ENCODE measurements at regions not wholly inside any gene's neighbourhood (a gene's known extent, or its start where the extent isn't known, plus 50 kb on each side); places are given as distances from the start of the nearest gene placed in this dataset.

GRCh38 chr2:153020201-153020600, 301.8 kb downstream of the ARL6IP6 start:
- TF ChIP-seq, protein P1, sequence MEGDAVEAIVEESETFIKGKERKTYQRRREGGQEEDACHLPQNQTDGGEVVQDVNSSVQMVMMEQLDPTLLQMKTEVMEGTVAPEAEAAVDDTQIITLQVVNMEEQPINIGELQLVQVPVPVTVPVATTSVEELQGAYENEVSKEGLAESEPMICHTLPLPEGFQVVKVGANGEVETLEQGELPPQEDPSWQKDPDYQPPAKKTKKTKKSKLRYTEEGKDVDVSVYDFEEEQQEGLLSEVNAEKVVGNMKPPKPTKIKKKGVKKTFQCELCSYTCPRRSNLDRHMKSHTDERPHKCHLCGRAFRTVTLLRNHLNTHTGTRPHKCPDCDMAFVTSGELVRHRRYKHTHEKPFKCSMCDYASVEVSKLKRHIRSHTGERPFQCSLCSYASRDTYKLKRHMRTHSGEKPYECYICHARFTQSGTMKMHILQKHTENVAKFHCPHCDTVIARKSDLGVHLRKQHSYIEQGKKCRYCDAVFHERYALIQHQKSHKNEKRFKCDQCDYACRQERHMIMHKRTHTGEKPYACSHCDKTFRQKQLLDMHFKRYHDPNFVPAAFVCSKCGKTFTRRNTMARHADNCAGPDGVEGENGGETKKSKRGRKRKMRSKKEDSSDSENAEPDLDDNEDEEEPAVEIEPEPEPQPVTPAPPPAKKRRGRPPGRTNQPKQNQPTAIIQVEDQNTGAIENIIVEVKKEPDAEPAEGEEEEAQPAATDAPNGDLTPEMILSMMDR (IDR thresholded peaks at IDR 0.05), result no peak
- TF ChIP-seq POLR2A (IDR thresholded peaks at IDR 0.05), result no peak
